ENCODE measurements at regions not wholly inside any gene's neighbourhood (a gene's known extent, or its start where the extent isn't known, plus 50 kb on each side); places are given as distances from the start of the nearest gene placed in this dataset.

DNA sequence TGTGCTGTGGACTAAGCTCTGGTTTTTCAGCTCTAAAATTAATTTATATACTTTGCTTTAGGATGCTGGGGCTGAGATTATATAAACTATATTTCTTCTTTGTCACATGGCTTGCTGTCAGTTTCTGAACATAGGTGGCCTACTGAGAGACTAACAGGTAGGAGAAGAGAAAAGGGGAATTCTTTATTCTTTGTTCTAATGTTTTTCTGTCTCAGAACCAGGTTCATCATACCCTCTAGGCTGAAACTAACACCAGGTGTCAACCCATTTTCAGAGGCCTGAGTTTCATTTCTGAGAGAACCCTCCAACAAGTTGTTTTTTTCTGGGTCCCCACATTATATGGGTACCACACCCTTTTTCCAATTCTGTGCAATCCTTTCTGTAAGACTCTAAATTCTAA, 843.6 kb downstream of the TRIB2 start:
- no peak for TF ChIP-seq CTCF (IDR thresholded peaks at IDR 0.05 in 4 of 5, conservative IDR thresholded peaks at IDR 0.05 in 1 of 5)
- TF ChIP-seq POLR2A (IDR thresholded peaks at IDR 0.05) = no peak

All from gastrocnemius medialis (tissue), 4 donors.